WERI-Rb-1 (cell line): ENCODE measurements at regions not wholly inside any gene's neighbourhood (a gene's known extent, or its start where the extent isn't known, plus 50 kb on each side); places are given as distances from the start of the nearest gene placed in this dataset.
"Not testable (repeated sequence)": the region's sequence is repeated elsewhere in the genome, so short reads cannot be mapped to it uniquely, and the experiment has no call there.

ENCODE experiments used
- DNase-seq: peaks from one replicate; pipeline ENCODE4 v3.0.0-alpha.2; 2020
- H3K27ac ChIP-seq: fragments of 250-450 bp; sonication (Bioruptor Pico); 2 replicates; pipeline ENCODE4 v1.5.1; 2020; ENCODE audit warnings: mild to moderate bottlenecking, moderate library complexity
- H3K27me3 ChIP-seq: fragments of 250-450 bp; sonication (Bioruptor Pico); 2 replicates; pipeline ENCODE4 v1.5.1; 2021; ENCODE audit warnings: mild to moderate bottlenecking, low read depth, moderate library complexity; ENCODE audit not compliant: insufficient read depth, severe bottlenecking
- H3K36me3 ChIP-seq: fragments of 250-450 bp; sonication (Bioruptor Pico); 2 replicates; pipeline ENCODE4 v1.5.1; 2020; ENCODE audit warnings: mild to moderate bottlenecking, moderate library complexity
- H3K4me3 ChIP-seq: 2 replicates; pipeline ENCODE4 v1.5.1; 2011; ENCODE audit warnings: low read depth, mild to moderate bottlenecking, control low read depth, low read length
- H3K9me3 ChIP-seq: fragments of 250-450 bp; sonication (Bioruptor Pico); 2 replicates; pipeline ENCODE4 v1.5.1; 2021; ENCODE audit warnings: mild to moderate bottlenecking, moderate library complexity; ENCODE audit not compliant: severe bottlenecking
- TF ChIP-seq, protein P1 (sequence below): IDR thresholded peaks from 2 replicates; pipeline ENCODE4 v1.5.1; 2011; ENCODE audit warnings: low read depth, mild to moderate bottlenecking, control low read depth, inconsistent platforms, low read length

DNA sequence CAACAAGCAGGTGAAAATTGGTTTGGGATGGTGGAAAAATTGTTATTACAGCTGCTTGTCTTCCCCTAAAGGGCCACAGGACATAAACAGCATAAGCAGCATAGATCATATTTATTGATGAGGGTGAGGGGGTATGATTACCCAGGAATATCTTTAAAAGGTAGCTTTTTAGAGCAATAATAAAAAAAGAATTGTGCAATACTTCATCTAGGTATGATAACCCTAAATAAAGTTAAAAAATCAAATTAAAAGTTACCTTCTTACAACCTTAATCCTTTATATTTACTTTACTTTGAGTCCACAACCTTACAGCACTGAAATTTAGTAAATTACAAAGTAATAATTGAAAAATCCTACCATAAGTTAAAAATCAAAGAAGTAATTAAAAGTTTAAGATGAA is 653.3 kb upstream of the RGS18 start:
- Histone ChIP-seq H3K27ac (no peak overlapping the region), H3K27me3 (no peaks in the 10 kb centered on the region), H3K4me3 (no peak overlapping the region), H3K36me3 (no peaks in the 10 kb centered on the region), H3K9me3 (no peaks in the 10 kb centered on the region)
- no peak for DNase-seq
- TF ChIP-seq, protein P1, sequence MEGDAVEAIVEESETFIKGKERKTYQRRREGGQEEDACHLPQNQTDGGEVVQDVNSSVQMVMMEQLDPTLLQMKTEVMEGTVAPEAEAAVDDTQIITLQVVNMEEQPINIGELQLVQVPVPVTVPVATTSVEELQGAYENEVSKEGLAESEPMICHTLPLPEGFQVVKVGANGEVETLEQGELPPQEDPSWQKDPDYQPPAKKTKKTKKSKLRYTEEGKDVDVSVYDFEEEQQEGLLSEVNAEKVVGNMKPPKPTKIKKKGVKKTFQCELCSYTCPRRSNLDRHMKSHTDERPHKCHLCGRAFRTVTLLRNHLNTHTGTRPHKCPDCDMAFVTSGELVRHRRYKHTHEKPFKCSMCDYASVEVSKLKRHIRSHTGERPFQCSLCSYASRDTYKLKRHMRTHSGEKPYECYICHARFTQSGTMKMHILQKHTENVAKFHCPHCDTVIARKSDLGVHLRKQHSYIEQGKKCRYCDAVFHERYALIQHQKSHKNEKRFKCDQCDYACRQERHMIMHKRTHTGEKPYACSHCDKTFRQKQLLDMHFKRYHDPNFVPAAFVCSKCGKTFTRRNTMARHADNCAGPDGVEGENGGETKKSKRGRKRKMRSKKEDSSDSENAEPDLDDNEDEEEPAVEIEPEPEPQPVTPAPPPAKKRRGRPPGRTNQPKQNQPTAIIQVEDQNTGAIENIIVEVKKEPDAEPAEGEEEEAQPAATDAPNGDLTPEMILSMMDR, result no peak

DNA sequence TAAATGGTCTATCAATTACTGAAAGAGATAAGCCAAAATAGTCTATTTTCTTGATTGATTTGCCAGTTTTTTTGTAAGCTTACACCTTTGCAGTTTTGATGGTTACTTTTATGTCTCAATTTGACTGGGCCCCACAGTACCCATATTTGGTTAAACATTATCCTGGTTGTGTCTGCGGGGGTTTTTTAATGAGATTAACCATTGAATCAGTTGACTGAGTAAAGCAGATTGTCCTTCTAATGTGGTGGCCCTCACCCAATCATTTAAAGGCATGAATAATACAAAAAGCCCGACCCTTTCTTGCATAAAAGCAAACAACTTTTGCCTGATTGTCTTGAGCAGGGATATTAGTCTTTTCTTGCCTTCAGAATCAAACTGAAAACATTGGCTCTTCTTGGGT is 650.0 kb upstream of the RGS18 start:
- TF ChIP-seq, protein P1, result no peak
- no peak overlapping the region for H3K27ac ChIP-seq
- no peaks in the 10 kb centered on the region for H3K36me3 ChIP-seq
- DNase-seq, result no peak
- no peaks in the 10 kb centered on the region for H3K9me3 ChIP-seq
- no peak overlapping the region for H3K4me3 ChIP-seq
- no peaks in the 10 kb centered on the region for H3K27me3 ChIP-seq

DNA sequence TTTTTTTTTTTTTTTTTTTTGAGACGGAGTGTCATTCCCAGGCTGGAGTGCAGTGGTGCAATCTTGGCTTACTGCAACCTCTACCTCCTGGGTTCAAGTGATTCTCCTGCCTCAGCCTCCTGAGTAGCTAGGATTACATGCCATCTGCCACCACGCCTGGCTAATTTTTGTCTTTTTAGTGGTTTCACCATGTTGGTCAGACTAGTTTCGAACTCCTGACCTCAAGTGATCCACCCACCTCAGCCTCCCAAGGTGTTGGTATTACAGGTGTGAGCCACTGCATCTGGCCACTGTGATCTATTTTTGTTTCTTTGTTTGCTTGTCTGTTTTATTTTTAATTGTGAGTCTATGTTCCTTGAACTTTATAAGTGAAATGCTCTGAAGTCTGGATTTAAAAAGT is 646.8 kb upstream of the RGS18 start:
- H3K27ac ChIP-seq, DNase-seq, H3K36me3 ChIP-seq, H3K27me3 ChIP-seq, H3K4me3 ChIP-seq, H3K9me3 ChIP-seq: not testable (repeated sequence)

DNA sequence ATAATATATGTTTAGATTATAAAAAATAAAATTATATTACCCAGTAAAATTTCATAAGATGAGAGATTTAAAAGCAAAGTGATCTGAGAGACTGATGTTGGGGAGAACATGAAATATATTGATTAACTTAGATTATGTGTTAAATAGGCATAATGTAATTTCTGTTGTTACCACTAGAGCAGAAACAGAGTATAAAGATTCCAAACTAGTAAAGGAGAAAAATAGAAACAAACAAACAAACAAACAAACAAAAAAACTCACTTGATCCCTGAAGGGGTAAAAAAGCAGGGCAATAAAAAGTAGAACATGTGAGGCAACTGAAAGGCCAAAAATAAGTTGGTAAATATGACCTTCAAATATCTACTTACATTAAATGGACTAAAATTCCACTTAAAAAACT is 640.4 kb upstream of the RGS18 start:
- DNase-seq, result no peak

DNA sequence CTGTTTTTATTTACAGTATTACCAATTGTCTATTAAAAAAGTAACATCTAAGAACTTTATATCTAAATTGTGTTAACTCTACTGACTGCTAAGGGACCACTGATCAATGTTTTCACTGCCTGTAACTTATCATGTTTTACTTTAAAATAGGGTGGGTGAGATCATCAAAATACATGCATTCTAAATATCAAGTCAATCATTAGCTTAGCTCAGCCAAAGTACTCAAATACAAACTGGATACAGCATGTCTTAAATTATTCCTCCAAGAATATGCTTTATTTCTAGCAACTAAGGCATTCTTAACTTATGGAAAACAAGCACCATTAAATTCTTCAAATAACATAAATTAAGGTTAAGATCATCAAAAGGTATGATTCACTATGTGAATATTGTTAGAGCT is 638.7 kb upstream of the RGS18 start:
- no peak overlapping the region for H3K27ac ChIP-seq
- H3K36me3 ChIP-seq, result no peaks in the 10 kb centered on the region
- no peak overlapping the region for H3K4me3 ChIP-seq
- no peaks in the 10 kb centered on the region for H3K27me3 ChIP-seq
- no peak for DNase-seq
- TF ChIP-seq, protein P1, result no peak
- no peaks in the 10 kb centered on the region for H3K9me3 ChIP-seq

More for the DNA sequence above, 640.4 kb upstream of the RGS18 start:
- Histone ChIP-seq H3K27ac (no peak overlapping the region), H3K36me3 (no peaks in the 10 kb centered on the region), H3K4me3 (no peak overlapping the region), H3K27me3 (no peaks in the 10 kb centered on the region), H3K9me3 (no peaks in the 10 kb centered on the region)
- TF ChIP-seq, protein P1, result no peak

DNA sequence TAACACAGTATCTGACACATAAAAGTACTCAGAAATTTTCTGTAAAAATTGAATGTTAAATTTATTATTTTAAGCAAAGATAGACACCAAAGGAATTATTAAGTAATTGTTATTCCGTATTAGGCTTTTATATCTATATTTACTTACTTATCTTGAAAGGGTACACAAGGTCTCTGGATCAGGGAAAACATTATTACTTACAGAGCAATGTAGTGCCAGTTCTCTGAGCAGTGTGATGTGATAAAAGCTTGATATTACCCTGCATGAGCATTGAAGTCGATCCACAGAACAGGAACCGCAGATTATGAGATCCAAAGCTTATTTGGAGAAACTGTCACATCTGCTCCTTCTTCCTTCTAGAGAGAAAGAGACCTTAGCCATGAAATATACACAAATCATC is 637.9 kb upstream of the RGS18 start:
- no peak overlapping the region for H3K4me3 ChIP-seq
- TF ChIP-seq, protein P1, result no peak
- H3K36me3 ChIP-seq, result no peaks in the 10 kb centered on the region
- H3K27ac ChIP-seq, result no peak overlapping the region
- no peaks in the 10 kb centered on the region for H3K9me3 ChIP-seq
- DNase-seq, result no peak
- no peaks in the 10 kb centered on the region for H3K27me3 ChIP-seq

DNA sequence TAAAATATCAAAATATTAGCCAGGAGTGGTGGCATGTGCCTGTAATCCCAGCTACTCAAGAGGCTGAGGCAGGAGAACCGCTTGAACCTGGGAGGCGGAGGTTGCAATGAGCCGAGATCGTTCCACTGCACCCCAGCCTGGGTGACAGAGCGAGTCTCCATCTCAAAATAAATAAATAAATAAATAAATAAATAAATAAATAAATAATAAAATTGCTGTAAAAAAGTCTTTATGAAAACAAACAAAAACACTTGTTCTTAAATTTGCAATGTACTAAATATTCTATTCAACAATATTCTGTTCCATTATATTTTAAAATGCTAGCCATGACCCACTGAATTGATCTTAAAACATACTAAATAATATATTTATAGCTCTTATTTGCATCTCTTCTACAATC is 632.3 kb upstream of the RGS18 start:
- not testable (repeated sequence) for H3K27ac ChIP-seq, H3K9me3 ChIP-seq, DNase-seq, H3K36me3 ChIP-seq, H3K27me3 ChIP-seq, H3K4me3 ChIP-seq
